H7 (cell line): ENCODE measurements at regions not wholly inside any gene's neighbourhood (a gene's known extent, or its start where the extent isn't known, plus 50 kb on each side); places are given as distances from the start of the nearest gene placed in this dataset.

Experiments
- DNase-seq: peaks from one replicate; pipeline ENCODE4 v3.0.0; 2012
- H3K27me3 ChIP-seq: 2 replicates; pipeline ENCODE4 v1.6.0; 2011; ENCODE audit warnings: mild to moderate bottlenecking, low read length; ENCODE audit not compliant: control insufficient read depth, insufficient read depth
- H3K36me3 ChIP-seq: replicated peaks from 2 replicates; pipeline ENCODE4 v1.5.1; 2011; ENCODE audit warnings: low read length; ENCODE audit not compliant: control insufficient read depth, insufficient read depth
- H3K4me3 ChIP-seq: 2 replicates; pipeline ENCODE4 v1.5.1; 2011; ENCODE audit warnings: low read depth, mild to moderate bottlenecking, control low read depth, low read length, moderate library complexity; ENCODE audit not compliant: insufficient read depth

DNA sequence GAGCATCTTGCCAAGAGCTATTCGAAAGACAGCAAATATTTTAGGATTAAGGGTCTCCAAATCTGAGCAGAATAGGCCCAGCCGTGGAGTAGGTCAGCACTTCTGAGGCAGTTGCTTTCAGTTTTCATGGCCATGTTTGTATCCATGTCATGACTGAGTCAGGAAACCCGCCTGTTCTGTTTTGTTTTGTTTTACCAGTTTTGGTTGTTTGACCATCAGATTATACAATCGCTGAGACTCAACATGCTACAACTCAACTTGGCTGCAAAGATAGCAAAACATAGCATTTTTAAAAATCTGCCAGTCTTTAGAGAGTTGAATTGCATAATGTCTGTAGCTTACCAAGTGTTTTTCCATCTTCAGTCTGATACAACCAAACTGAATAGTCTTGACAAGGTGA lies 185.1 kb upstream of the ZNF462 start:
- Histone ChIP-seq H3K27me3 (no peaks in the 10 kb centered on the region), H3K4me3 (no peak overlapping the region), H3K36me3 (no peaks in the 10 kb centered on the region)
- DNase-seq, result no peak

DNA sequence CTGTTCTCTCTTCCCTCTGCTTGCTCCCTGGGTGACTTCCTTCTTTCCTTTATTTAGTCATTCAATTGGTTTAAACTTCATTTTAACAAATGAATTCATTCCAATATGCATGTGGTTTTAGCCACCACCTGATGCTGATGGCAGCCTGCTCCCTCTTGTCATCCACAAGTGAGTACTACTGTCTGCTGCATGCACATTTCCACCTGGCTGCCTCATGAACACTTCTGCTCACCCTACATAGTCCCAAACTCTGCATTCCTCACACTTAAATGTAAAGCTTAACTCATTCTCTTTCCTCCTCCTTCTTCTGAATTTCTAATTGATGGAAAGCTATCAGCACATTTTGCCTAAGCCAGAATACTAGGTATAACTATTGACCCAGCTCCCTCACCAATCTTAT lies 184.7 kb upstream of the ZNF462 start:
- no peak for DNase-seq
- Histone ChIP-seq H3K27me3 (no peaks in the 10 kb centered on the region), H3K4me3 (no peak overlapping the region), H3K36me3 (no peaks in the 10 kb centered on the region)

GRCh38 chr9:106682420-106682819 lies 180.5 kb upstream of the ZNF462 start:
- Histone ChIP-seq H3K36me3 (no peaks in the 10 kb centered on the region), H3K27me3 (no peaks in the 10 kb centered on the region), H3K4me3 (no peak overlapping the region)
- no peak for DNase-seq

DNA sequence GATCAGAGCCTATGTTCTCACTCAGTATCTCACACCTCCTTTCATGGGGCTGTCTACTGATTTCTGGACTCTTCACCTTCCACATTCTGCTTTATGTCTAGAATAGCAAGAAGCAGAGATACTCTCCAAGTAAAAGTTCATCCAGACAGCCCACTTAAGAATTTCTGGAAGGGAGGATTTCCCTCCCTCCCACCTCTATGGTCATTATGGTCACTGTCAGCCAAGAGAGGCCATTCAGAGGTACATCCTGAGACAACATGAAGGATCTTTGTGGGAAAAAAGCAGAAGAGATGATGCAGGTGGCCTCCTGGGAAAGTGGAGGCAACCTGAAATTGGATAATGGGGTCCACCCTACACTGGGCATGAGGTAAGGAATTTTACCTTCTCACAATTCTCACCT lies 179.5 kb upstream of the ZNF462 start:
- no peak for DNase-seq
- Histone ChIP-seq H3K36me3 (no peaks in the 10 kb centered on the region), H3K4me3 (no peak overlapping the region), H3K27me3 (no peaks in the 10 kb centered on the region)

- no peaks in the 10 kb centered on the region for H3K27me3 ChIP-seq
- H3K36me3 ChIP-seq, result no peaks in the 10 kb centered on the region
- DNase-seq, result no peak
- no peak overlapping the region for H3K4me3 ChIP-seq
Measured at GRCh38 chr9:106684940-106685695, 177.8 kb upstream of the ZNF462 start.

DNA sequence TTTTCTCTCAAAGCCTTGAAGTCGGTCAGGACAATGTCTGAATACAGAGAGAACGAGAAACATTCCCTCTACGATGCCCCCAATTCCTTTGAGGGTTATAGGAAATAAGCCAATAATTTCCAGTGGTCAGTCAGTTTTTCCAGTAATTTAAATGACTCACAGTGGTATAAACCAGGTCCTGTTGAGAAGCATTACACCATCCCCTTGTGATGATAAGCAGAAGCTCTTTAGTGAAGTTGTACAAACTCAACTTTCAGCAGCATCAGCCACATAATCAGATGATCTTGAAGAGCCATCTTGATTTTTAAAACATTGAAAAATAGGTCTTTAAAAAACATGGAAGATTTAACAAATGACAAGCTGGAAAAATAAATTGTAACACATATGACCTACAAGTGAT lies 173.9 kb upstream of the ZNF462 start:
- DNase-seq, result no peak
- no peaks in the 10 kb centered on the region for H3K36me3 ChIP-seq
- H3K4me3 ChIP-seq, result no peak overlapping the region
- H3K27me3 ChIP-seq, result no peaks in the 10 kb centered on the region

DNA sequence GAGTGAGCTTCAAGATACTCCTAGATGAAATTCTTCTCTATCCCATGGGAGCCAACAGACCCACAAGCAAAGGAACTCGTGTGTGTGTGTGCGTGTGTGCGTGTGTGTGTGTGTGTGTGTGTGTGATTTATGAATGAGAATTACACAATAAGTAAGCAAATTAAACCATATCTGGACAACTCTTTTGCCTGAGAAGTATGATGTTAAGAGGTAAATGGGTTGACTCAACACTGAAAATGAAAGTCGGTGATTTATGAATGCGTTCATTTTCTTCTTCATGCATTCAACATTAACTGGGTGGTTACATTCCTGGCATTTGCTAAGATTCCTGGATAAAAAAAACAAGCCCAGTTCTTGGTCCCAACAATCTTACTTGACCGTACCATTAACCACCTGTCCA lies 171.3 kb upstream of the ZNF462 start:
- Histone ChIP-seq H3K4me3 (no peak overlapping the region), H3K27me3 (no peaks in the 10 kb centered on the region), H3K36me3 (no peaks in the 10 kb centered on the region)
- no peak for DNase-seq

DNA sequence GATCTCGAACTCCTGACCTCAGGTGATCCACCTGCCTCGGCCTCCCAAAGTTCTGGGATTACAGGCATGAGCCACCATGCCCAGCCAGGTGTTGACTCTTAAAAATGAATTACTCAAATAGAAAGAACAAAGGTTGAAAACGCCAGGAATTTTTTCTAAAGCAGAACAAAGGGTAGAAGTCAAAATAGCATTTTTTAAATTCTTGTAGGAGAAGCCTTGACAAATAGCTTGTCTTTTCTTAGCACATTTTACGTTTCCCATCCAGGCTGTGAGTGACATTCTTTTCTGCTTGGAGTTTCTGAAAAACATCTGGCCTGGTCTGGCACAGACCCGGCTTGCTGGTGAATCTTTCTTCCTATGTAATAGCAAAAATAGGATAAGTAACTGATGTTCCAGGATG lies 169.4 kb upstream of the ZNF462 start:
- Histone ChIP-seq H3K27me3 (no peaks in the 10 kb centered on the region), H3K4me3 (no peak overlapping the region), H3K36me3 (no peaks in the 10 kb centered on the region)
- no peak for DNase-seq

DNA sequence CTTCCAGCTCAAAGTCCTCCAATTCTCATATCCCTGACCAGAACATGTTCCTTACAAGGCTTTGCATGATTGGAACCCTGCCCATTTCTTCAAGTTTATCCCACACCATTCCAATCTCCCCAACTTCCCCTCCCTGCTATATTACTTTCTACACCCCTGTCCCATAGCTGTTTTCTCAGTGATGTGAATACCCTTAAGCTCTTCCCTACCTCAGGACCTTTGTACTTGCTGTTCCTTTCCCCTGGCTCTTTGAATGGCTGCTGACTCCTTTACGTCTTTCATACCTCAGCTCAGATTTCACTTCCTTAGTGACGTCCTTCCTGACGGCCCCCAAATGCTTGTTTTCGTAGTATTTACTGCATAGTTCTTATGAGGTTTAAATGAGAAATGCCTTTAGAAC lies 166.2 kb upstream of the ZNF462 start:
- no peaks in the 10 kb centered on the region for H3K27me3 ChIP-seq
- no peaks in the 10 kb centered on the region for H3K36me3 ChIP-seq
- DNase-seq, result no peak
- H3K4me3 ChIP-seq, result no peak overlapping the region

DNA sequence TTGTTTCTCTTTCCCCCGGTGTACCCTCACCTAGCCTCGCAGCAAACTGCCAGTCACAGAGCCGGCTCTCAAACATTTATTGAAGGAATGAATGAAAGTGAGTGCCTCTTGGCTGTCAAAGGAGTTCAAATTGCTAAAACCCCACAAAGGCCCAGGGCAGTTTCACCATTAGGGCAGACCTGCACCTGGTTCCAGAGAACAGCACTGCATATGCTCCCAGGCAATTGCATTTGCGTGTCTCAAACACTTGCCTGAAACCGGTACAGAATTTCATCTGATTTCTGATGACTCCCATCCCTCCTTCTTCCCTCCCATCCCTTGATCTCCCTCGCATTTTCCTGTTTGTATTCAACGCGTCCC lies 165.6 kb upstream of the ZNF462 start:
- H3K4me3 ChIP-seq, result no peak overlapping the region
- no peaks in the 10 kb centered on the region for H3K36me3 ChIP-seq
- no peaks in the 10 kb centered on the region for H3K27me3 ChIP-seq
- DNase-seq, result no peak

- DNase-seq, result no peak
- Histone ChIP-seq H3K4me3 (no peak overlapping the region), H3K36me3 (no peaks in the 10 kb centered on the region), H3K27me3 (no peaks in the 10 kb centered on the region)
Measured at GRCh38 chr9:106697750-106698502, 165.0 kb upstream of the ZNF462 start.

GRCh38 chr9:106700676-106701075 lies 162.3 kb upstream of the ZNF462 start:
- no peak overlapping the region for H3K4me3 ChIP-seq
- no peaks in the 10 kb centered on the region for H3K27me3 ChIP-seq
- DNase-seq, result no peak
- H3K36me3 ChIP-seq, result no peaks in the 10 kb centered on the region

DNA sequence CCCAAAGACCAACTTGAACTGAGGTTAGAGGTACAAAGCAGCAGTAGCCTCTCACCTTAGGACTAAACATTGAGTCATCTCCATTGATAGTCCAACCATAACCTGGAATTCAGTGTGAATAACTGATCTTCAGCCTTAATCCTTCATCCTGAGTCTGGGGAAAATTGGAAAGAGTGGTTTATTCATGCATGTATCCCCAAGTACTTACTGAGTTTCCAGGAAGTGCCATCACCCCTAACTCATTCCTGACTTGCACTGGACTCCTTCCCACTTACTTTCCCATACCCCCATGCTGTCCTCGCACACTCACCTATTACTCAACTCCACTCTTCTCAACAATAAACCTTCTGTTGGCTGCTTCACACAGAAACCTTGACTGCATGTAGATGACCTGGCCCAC lies 161.4 kb upstream of the ZNF462 start:
- no peak overlapping the region for H3K4me3 ChIP-seq
- no peaks in the 10 kb centered on the region for H3K36me3 ChIP-seq
- DNase-seq, result no peak
- H3K27me3 ChIP-seq, result no peaks in the 10 kb centered on the region

DNA sequence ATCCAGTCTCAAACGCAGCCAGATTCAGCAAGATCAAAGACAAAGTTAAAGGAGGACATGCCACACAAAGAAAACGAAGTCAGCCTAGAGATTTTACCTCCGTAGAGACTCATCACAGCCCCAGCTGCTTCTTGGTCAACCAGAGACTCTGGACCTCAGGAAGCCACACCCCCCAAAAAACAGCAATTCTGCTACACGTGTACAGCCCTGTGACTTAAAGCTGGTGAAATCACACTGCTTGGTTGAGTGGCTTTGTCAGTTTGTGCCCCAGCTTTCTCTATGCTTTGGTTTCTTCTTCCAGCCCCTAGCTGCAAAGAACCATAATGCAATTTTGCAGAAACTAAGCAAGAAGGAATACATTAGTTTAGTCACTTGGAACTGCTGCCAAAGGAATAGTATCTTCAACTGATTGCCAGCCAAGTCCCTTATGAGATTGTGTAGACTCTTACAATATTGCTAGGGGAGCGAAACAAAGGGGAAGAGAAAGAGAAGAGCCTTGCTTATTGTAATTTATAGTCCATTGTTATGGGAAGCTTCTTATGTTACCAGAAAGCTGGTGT lies 158.8 kb upstream of the ZNF462 start:
- H3K27me3 ChIP-seq, result no peaks in the 10 kb centered on the region
- no peak for DNase-seq
- no peak overlapping the region for H3K4me3 ChIP-seq
- H3K36me3 ChIP-seq, result no peaks in the 10 kb centered on the region

GRCh38 chr9:106707291-106707690 lies 155.7 kb upstream of the ZNF462 start:
- no peaks in the 10 kb centered on the region for H3K27me3 ChIP-seq
- no peak for DNase-seq
- no peaks in the 10 kb centered on the region for H3K36me3 ChIP-seq
- no peak overlapping the region for H3K4me3 ChIP-seq
